Liver (tissue), 8 donors: ENCODE measurements at regions not wholly inside any gene's neighbourhood (a gene's known extent, or its start where the extent isn't known, plus 50 kb on each side); places are given as distances from the start of the nearest gene placed in this dataset.

ENCODE experiments used
- DNase-seq: peaks from one replicate; pipeline ENCODE4 v3.0.0-alpha.2; 2017; ENCODE audit warnings: low spot score
- H3K27ac ChIP-seq, 2 donors: one replicate each; pipeline ENCODE4 v1.7.0; 2013; ENCODE audit warnings: inconsistent platforms in 2 of 2, low read length in 2 of 2, control low read depth in 1 of 2, low read depth in 1 of 2, mild to moderate bottlenecking in 1 of 2
- H3K27me3 ChIP-seq, 4 donors: one replicate each; pipeline versions ENCODE4 v1.6.1 to v1.7.0; 2013; ENCODE audit warnings: low read length in 3 of 4, inconsistent platforms in 1 of 4, mild to moderate bottlenecking in 1 of 4, moderate library complexity in 1 of 4; ENCODE audit not compliant: control insufficient read depth in 4 of 4, insufficient read depth in 4 of 4
- H3K36me3 ChIP-seq, 4 donors: one replicate each; pipeline versions ENCODE4 v1.6.1 to v1.7.0; 2013; ENCODE audit warnings: low read length in 3 of 4, mild to moderate bottlenecking in 3 of 4, low read depth in 1 of 4, moderate library complexity in 1 of 4; ENCODE audit not compliant: control insufficient read depth in 4 of 4, insufficient read depth in 3 of 4
- H3K4me1 ChIP-seq, 4 donors: one replicate each; pipeline versions ENCODE4 v1.6.1 to v1.7.0; 2013; ENCODE audit warnings: low read length in 3 of 4, mild to moderate bottlenecking in 3 of 4, moderate library complexity in 1 of 4; ENCODE audit not compliant: control insufficient read depth in 4 of 4, insufficient read depth in 4 of 4
- H3K4me3 ChIP-seq, 3 donors: one replicate each; pipeline versions ENCODE4 v1.6.1 to v1.7.0; 2013; ENCODE audit warnings: low read length in 3 of 3, control low read depth in 1 of 3, low read depth in 1 of 3, mild to moderate bottlenecking in 1 of 3
- H3K9ac ChIP-seq, 2 donors: one replicate each; pipeline ENCODE4 v1.7.0; 2013; ENCODE audit warnings: low read length in 2 of 2, mild to moderate bottlenecking in 2 of 2, moderate library complexity in 2 of 2, control low read depth in 1 of 2, low read depth in 1 of 2
- H3K9me3 ChIP-seq, 4 donors: one replicate each; pipeline versions ENCODE4 v1.6.1 to v1.7.0; 2013; ENCODE audit warnings: low read length in 3 of 4; ENCODE audit not compliant: control insufficient read depth in 4 of 4
- ATF3 ChIP-seq: IDR thresholded peaks from 2 replicates; pipeline ENCODE4 v1.6.1; 2016; ENCODE audit warnings: antibody characterized with exemption
- CTCF ChIP-seq: fragments of 150-350 bp; IDR thresholded peaks from 2 replicates; pipeline ENCODE4 v1.5.1; 2017; ENCODE audit warnings: improper control_type of control experiment, low read depth, low read length; ENCODE audit not compliant: missing input control
- FOXA1 ChIP-seq: IDR thresholded peaks from 2 replicates; pipeline ENCODE4 v1.6.1; 2016; ENCODE audit warnings: antibody characterized with exemption
- FOXA2 ChIP-seq: IDR thresholded peaks from 2 replicates; pipeline ENCODE4 v1.6.1; 2016; ENCODE audit warnings: antibody characterized with exemption
- HNF4G ChIP-seq: IDR thresholded peaks from 2 replicates; pipeline ENCODE4 v1.6.1; 2016; ENCODE audit warnings: antibody characterized with exemption
- JUND ChIP-seq, 2 donors: IDR thresholded peaks; 2 replicates each; pipeline ENCODE4 v1.6.1; 2016; ENCODE audit warnings: antibody characterized with exemption in 2 of 2
- NR2F2 ChIP-seq: IDR thresholded peaks from 2 replicates; pipeline ENCODE4 v1.6.1; 2016; ENCODE audit warnings: antibody characterized with exemption
- RAD21 ChIP-seq, 2 donors: IDR thresholded peaks; 2 replicates each; pipeline ENCODE4 v1.6.1; 2016; ENCODE audit warnings: antibody characterized with exemption in 2 of 2, mild to moderate bottlenecking in 2 of 2
- REST ChIP-seq: IDR thresholded peaks from 2 replicates; pipeline ENCODE4 v1.6.1; 2016; ENCODE audit warnings: antibody characterized with exemption, mild to moderate bottlenecking
- RXRA ChIP-seq, 2 donors: IDR thresholded peaks; 2 replicates each; pipeline ENCODE4 v1.6.1; 2017 to 2018; ENCODE audit warnings: antibody characterized with exemption in 2 of 2, mild to moderate bottlenecking in 1 of 2
- SP1 ChIP-seq: IDR thresholded peaks from 2 replicates; pipeline ENCODE4 v1.6.1; 2018; ENCODE audit warnings: antibody characterized with exemption, mild to moderate bottlenecking
- TAF1 ChIP-seq: conservative IDR thresholded peaks from 2 replicates; pipeline ENCODE4 v1.6.1; 2016; ENCODE audit warnings: antibody characterized with exemption, mild to moderate bottlenecking
- YY1 ChIP-seq: IDR thresholded peaks from 2 replicates; pipeline ENCODE4 v1.6.1; 2016; ENCODE audit warnings: antibody characterized with exemption, mild to moderate bottlenecking
- ZBTB33 ChIP-seq: IDR thresholded peaks from 2 replicates; pipeline ENCODE4 v1.6.1; 2016; ENCODE audit warnings: antibody characterized with exemption
- WGBS: extraction: QIAGEN DNeasy Blood & Tissue Kit; methylation state at CpG from one replicate; pipeline ENCODE4 v1.1.7; 2013; 5-methylcytosine and 5-hydroxymethylcytosine counted together
- donor health status: healthy.
- donor health status: healthy.
- donor health status: healthy.
- donor health status: healthy.
- donor health status: healthy.

GRCh38 chr14:99039331-99040041 lies 232.5 kb downstream of the BCL11B start:
- no peak overlapping the region for H3K4me3 ChIP-seq
- H3K4me1 ChIP-seq, result no peaks in the 10 kb centered on the region
- no peak overlapping the region for H3K9ac ChIP-seq
- H3K27ac ChIP-seq, result no peak overlapping the region
- DNase-seq, result no peak
- no peaks in the 10 kb centered on the region for H3K36me3 ChIP-seq
- TF ChIP-seq TAF1 (no peak), JUND (IDR thresholded peaks at IDR 0.05) (no peak), YY1 (no peak), FOXA1 (no peak), REST (no peak)
- H3K27me3 ChIP-seq, result no peaks in the 10 kb centered on the region
- 82% methylated on average over 12 of the region's 12 CpGs for WGBS
- no peaks in the 10 kb centered on the region for H3K9me3 ChIP-seq

GRCh38 chr14:99040052-99040451 lies 231.9 kb downstream of the BCL11B start:
- Histone ChIP-seq H3K4me1 (no peaks in the 10 kb centered on the region), H3K4me3 (no peak overlapping the region), H3K27ac (no peak overlapping the region), H3K9me3 (no peaks in the 10 kb centered on the region), H3K27me3 (no peaks in the 10 kb centered on the region), H3K36me3 (no peaks in the 10 kb centered on the region), H3K9ac (no peak overlapping the region)
- DNase-seq, result no peak
- no peak for TF ChIP-seq TAF1
- no peak for TF ChIP-seq ZBTB33
- TF ChIP-seq ATF3, result no peak
- TF ChIP-seq YY1, result no peak
- TF ChIP-seq JUND (IDR thresholded peaks at IDR 0.05), result no peak
- no peak for TF ChIP-seq RXRA (IDR thresholded peaks at IDR 0.05)
- TF ChIP-seq FOXA2, result no peak
- 71% methylated on average over 18 of the region's 18 CpGs for WGBS

GRCh38 chr14:99040711-99041110 lies 231.3 kb downstream of the BCL11B start:
- TF ChIP-seq NR2F2, result no peak
- no peak for TF ChIP-seq RAD21 (IDR thresholded peaks at IDR 0.05)
- no peak for TF ChIP-seq TAF1
- TF ChIP-seq HNF4G, result no peak
- no peak for TF ChIP-seq CTCF
- TF ChIP-seq SP1, result no peak
- WGBS, result 88% methylated on average over 17 of the region's 17 CpGs
- DNase-seq, result no peak

More at GRCh38 chr14:99040711-99041110, 231.3 kb downstream of the BCL11B start:
- H3K9ac ChIP-seq, result no peak overlapping the region
- no peaks in the 10 kb centered on the region for H3K27me3 ChIP-seq
- H3K27ac ChIP-seq, result no peak overlapping the region
- no peaks in the 10 kb centered on the region for H3K9me3 ChIP-seq
- H3K36me3 ChIP-seq, result no peaks in the 10 kb centered on the region
- no peak overlapping the region for H3K4me3 ChIP-seq
- no peaks in the 10 kb centered on the region for H3K4me1 ChIP-seq
